Heart left ventricle (tissue), 16 donors: ENCODE measurements at regions not wholly inside any gene's neighbourhood (a gene's known extent, or its start where the extent isn't known, plus 50 kb on each side); places are given as distances from the start of the nearest gene placed in this dataset.

Experiments
- ATAC-seq, 4 donors: fragments of 200-7000 bp; cut with Tn5 transposase; one replicate each; pipeline ENCODE4 v1.9.1; 2020 to 2022; ENCODE audit warnings: moderate library complexity in 4 of 4, mild to moderate bottlenecking in 3 of 4, moderate number of reproducible peaks in 1 of 4
- DNase-seq, 5 donors: peaks; one replicate each; pipeline ENCODE4 v3.0.0-alpha.2; 2020
- H3K27ac ChIP-seq, 12 donors: fragments of 200-600 bp; sonication (generic) in 4 of 12; one replicate each; pipeline versions ENCODE4 v1.5.0 to v1.8.0; 2016 to 2022; ENCODE audit warnings: mild to moderate bottlenecking in 2 of 12
- H3K27me3 ChIP-seq, 9 donors: fragments of 200-600 bp; sonication (generic) in 2 of 9; one replicate each; pipeline versions ENCODE4 v1.5.1 to v1.8.0; 2016 to 2022; ENCODE audit warnings: mild to moderate bottlenecking in 3 of 9
- H3K36me3 ChIP-seq, 9 donors: fragments of 200-600 bp; sonication (generic) in 2 of 9; one replicate each; pipeline versions ENCODE4 v1.5.0 to v1.8.0; 2018 to 2022; ENCODE audit warnings: mild to moderate bottlenecking in 2 of 9
- H3K4me1 ChIP-seq, 12 donors: fragments of 200-600 bp; sonication (generic) in 4 of 12; one replicate each; pipeline versions ENCODE4 v1.5.0 to v1.8.0; 2016 to 2022; ENCODE audit warnings: mild to moderate bottlenecking in 3 of 12
- H3K4me3 ChIP-seq, 12 donors: fragments of 200-600 bp; sonication (generic) in 4 of 12; one replicate each; pipeline versions ENCODE4 v1.5.0 to v1.8.0; 2017 to 2022; ENCODE audit warnings: mild to moderate bottlenecking in 9 of 12, moderate library complexity in 4 of 12
- H3K9me3 ChIP-seq, 12 donors: fragments of 200-600 bp; sonication (generic) in 4 of 12; one replicate each; pipeline versions ENCODE4 v1.5.0 to v1.8.0; 2016 to 2022; ENCODE audit warnings: mild to moderate bottlenecking in 1 of 12
- CTCF ChIP-seq, 12 donors: fragments of 200-600 bp; sonication (generic) in 4 of 12; IDR thresholded peaks; one replicate each; pipeline versions ENCODE4 v1.5.0 to v1.8.0; 2018 to 2022; ENCODE audit warnings: antibody characterized with exemption in 12 of 12, mild to moderate bottlenecking in 5 of 12
- POLR2A ChIP-seq, 2 donors: fragments of 450-650 bp; IDR thresholded peaks; one replicate each; pipeline ENCODE4 v1.6.1; 2017; ENCODE audit warnings: antibody characterized with exemption in 2 of 2, mild to moderate bottlenecking in 2 of 2, moderate library complexity in 2 of 2
- WGBS, 4 donors: extraction: QIAGEN DNeasy Blood & Tissue Kit in 2 of 4; methylation state at CpG; one replicate each; pipeline versions ENCODE4 v1.1.5 to v1.1.7; 2013 to 2018; 5-methylcytosine and 5-hydroxymethylcytosine counted together
- intact Hi-C, 10 donors: fragments of 100-400 bp; cut with DNase I; formaldehyde crosslinking; loops; one replicate each; pipeline versions ENCODE4 v1.11.1 to v1.14.2; 2022
- donor health status: ischemic (EF 13 %, LVEDD 7.1; RV severe dilation, severe dysfunction).
- donor health status: healthy with polysubstance abuse.
- donor health status: DM: no; HTN: yes; CAD: no.
- donor health status: DM: no; HTN: no; CAD: no.
- donor health status: ischemic (EF 25% LVEDD 6.9; RV normal size, moderate dysfunction).
- donor health status: ischemic (EF 25% LVEDD 5.7; RV mildly dilated, moderate dysfunction).
- donor health status: healthy.
- donor health status: DM: yes; HTN: yes; CAD: no.
- donor health status: ischemic (EF 35%, LVEDD 5.7; RV mildly dilated, moderate dysfunction).
- donor health status: nonischemic (EF 11% LVEDD 7.7; RV severe dilation, severe dysfunction).
- donor health status: DM: yes; HTN: yes; CAD: no.
- donor health status: PGD.
- donor health status: ischemic (EF 29% LVEDD 5.4; RV normal size, mild dysfunction).
- donor health status: nonischemic (EF 23%, LVEDD 6.1; RV moderate dilation, normal function).

DNA sequence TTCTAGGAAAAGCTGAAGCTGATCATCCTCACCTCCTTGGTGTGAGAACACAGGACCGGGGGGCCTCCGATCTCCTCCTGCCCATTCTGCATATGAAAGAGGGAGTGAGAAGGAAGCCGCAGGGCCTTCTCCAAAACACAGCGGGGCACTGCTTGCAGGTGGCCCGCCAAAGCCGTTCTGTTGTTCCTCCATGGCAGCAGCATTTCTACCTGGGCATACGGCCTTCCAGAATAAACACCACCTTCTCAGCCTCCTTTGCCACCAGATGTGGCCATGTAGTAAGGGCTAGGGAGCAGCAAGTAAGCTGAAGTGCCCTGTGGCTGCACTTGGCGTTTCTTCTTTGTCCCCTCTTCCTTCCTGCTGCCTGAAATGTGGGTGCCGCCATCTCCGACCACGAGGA lies 214.9 kb downstream of the TOMM20 start:
- Histone ChIP-seq H3K4me1 (peaks cover 22 to 79% (median 57%) of the 10 kb centered on the region in 12 donors), H3K27me3 (no peaks in the 10 kb centered on the region), H3K36me3 (no peaks in the 10 kb centered on the region), H3K9me3 (peaks cover 0 to 7% (median 0%) of the 10 kb centered on the region in 12 donors), H3K4me3 (no peak overlapping the region), H3K27ac (peak overlapping the region in 11 of 12 donors; percentile 59 to 92 (median 76))
- peak in 1 of 5 donors; percentile 12 for DNase-seq
- intact Hi-C loops = loop anchor here in 6 of 10 donors (2.0 to 10.0 kb wide), 10 partner anchors 71 to 416 kb away; partner anchors contain the start of gene IRF2BP2 (in 1 of the 6)
- 93 to 98% (median 96%) methylated on average over 11 of the region's 11 CpGs for WGBS, 4 donors
- TF ChIP-seq POLR2A (IDR thresholded peaks at IDR 0.05) (no peak), CTCF (IDR thresholded peaks at IDR 0.05) (no peak)
- ATAC-seq = no peak

- no peaks in the 10 kb centered on the region for H3K36me3 ChIP-seq
- DNase-seq = peak in 1 of 5 donors; percentile 13
- intact Hi-C loops = loop anchor here in 6 of 10 donors (2.0 to 10.0 kb wide), 10 partner anchors 72 to 416 kb away; partner anchors contain the start of gene IRF2BP2 (in 1 of the 6)
- no peak overlapping the region for H3K4me3 ChIP-seq
- TF ChIP-seq CTCF (IDR thresholded peaks at IDR 0.05) = peak in 1 of 12 donors; percentile 1
- no peak for TF ChIP-seq POLR2A (IDR thresholded peaks at IDR 0.05)
- ATAC-seq = no peak
- peaks cover 0 to 7% (median 0%) of the 10 kb centered on the region in 12 donors for H3K9me3 ChIP-seq
- whole genome bisulfite sequencing, 4 donors = 35 to 48% (median 43%) methylated on average over 8 of the region's 8 CpGs
- H3K27ac ChIP-seq = peak overlapping the region; percentile 35 to 92 (median 74)
- H3K4me1 ChIP-seq = peaks cover 18 to 79% (median 56%) of the 10 kb centered on the region in 12 donors
- no peaks in the 10 kb centered on the region for H3K27me3 ChIP-seq
Measured at GRCh38 chr1:234913278-234913649, 215.4 kb downstream of the TOMM20 start.

- intact Hi-C loops = loop anchor here in 6 of 10 donors (2.0 to 10.0 kb wide), 10 partner anchors 72 to 415 kb away; partner anchors contain the start of gene IRF2BP2 (in 1 of the 6)
Measured at GRCh38 chr1:234912548-234913277, 215.9 kb downstream of the TOMM20 start.

More at GRCh38 chr1:234912548-234913277, 215.9 kb downstream of the TOMM20 start:
- WGBS, 4 donors = 52 to 64% (median 57%) methylated on average over 8 to 9 of the region's 9 CpGs
- Histone ChIP-seq H3K4me1 (peaks cover 18 to 79% (median 55%) of the 10 kb centered on the region in 12 donors), H3K27me3 (no peaks in the 10 kb centered on the region), H3K27ac (peak overlapping the region; percentile 35 to 92 (median 74)), H3K4me3 (no peak overlapping the region), H3K9me3 (peaks cover 0 to 7% (median 0%) of the 10 kb centered on the region in 12 donors), H3K36me3 (no peaks in the 10 kb centered on the region)
- peak in 7 of 12 donors; percentile 11 to 48 (median 31) for TF ChIP-seq CTCF (IDR thresholded peaks at IDR 0.05)
- TF ChIP-seq POLR2A (IDR thresholded peaks at IDR 0.05) = no peak
- peak in 1 of 5 donors; percentile 43 for DNase-seq
- ATAC-seq = peak in 2 of 4 donors; percentile 12 to 29
